ENCODE measurements at regions not wholly inside any gene's neighbourhood (a gene's known extent, or its start where the extent isn't known, plus 50 kb on each side); places are given as distances from the start of the nearest gene placed in this dataset.

GRCh38 chr11:23166376-23166775 lies 306.1 kb upstream of the CCDC179 start:
- POLR2A ChIA-PET, result no interaction called here
- Histone ChIP-seq H3K27ac (ENCODE audit: insufficient read depth in 1 of 2, low read depth in 1 of 2, low read length in 2 of 2, poor library complexity in 1 of 2, severe bottlenecking in 2 of 2) (no peak overlapping the region), H3K27me3 (replicated peaks in 2 of 5; ENCODE audit: control insufficient read depth in 4 of 5, insufficient read depth in 5 of 5, low read length in 4 of 5) (no peaks in the 10 kb centered on the region), H3K4me3 (ENCODE audit: control insufficient read depth in 1 of 7, extremely low read depth in 1 of 7, insufficient read depth in 4 of 7, low read depth in 2 of 7, low read length in 6 of 7) (no peak overlapping the region), H3K4me1 (ENCODE audit: control extremely low read depth in 1 of 4, control insufficient read depth in 4 of 4, insufficient read depth in 4 of 4, low read length in 3 of 4) (no peaks in the 10 kb centered on the region), H3K9me3 (ENCODE audit: control extremely low read depth in 1 of 5, control insufficient read depth in 4 of 5, insufficient read depth in 2 of 5, low read depth in 1 of 5, low read length in 4 of 5) (no peaks in the 10 kb centered on the region), H3K36me3 (ENCODE audit: control insufficient read depth in 4 of 4, insufficient read depth in 4 of 4, low read length in 3 of 4) (no peaks in the 10 kb centered on the region)
- CTCF ChIA-PET, result no interaction called here
- no peak for DNase-seq
- WGBS (ENCODE audit: insufficient coverage), result no CpG with 5 or more reads among the region's 1 CpG

GRCh38 chr11:23179609-23180008 lies 319.3 kb upstream of the CCDC179 start:
- no peak for DNase-seq
- Histone ChIP-seq H3K36me3 (ENCODE audit: control insufficient read depth in 4 of 4, insufficient read depth in 4 of 4, low read length in 3 of 4) (no peaks in the 10 kb centered on the region), H3K27me3 (replicated peaks in 2 of 5; ENCODE audit: control insufficient read depth in 4 of 5, insufficient read depth in 5 of 5, low read length in 4 of 5) (no peaks in the 10 kb centered on the region), H3K27ac (ENCODE audit: insufficient read depth in 1 of 2, low read depth in 1 of 2, low read length in 2 of 2, poor library complexity in 1 of 2, severe bottlenecking in 2 of 2) (no peak overlapping the region), H3K4me3 (ENCODE audit: control insufficient read depth in 1 of 7, extremely low read depth in 1 of 7, insufficient read depth in 4 of 7, low read depth in 2 of 7, low read length in 6 of 7) (no peak overlapping the region), H3K4me1 (ENCODE audit: control extremely low read depth in 1 of 4, control insufficient read depth in 4 of 4, insufficient read depth in 4 of 4, low read length in 3 of 4) (no peaks in the 10 kb centered on the region), H3K9me3 (ENCODE audit: control extremely low read depth in 1 of 5, control insufficient read depth in 4 of 5, insufficient read depth in 2 of 5, low read depth in 1 of 5, low read length in 4 of 5) (no peaks in the 10 kb centered on the region)
- ChIA-PET POLR2A (no interaction called here), CTCF (no interaction called here)
- 100% methylated on average over 1 of the region's 1 CpG for WGBS (ENCODE audit: insufficient coverage)

GRCh38 chr11:23181022-23181807 lies 320.9 kb upstream of the CCDC179 start:
- H3K4me3 ChIP-seq (ENCODE audit: control insufficient read depth in 1 of 7, extremely low read depth in 1 of 7, insufficient read depth in 4 of 7, low read depth in 2 of 7, low read length in 6 of 7), result no peak overlapping the region
- H3K36me3 ChIP-seq (ENCODE audit: control insufficient read depth in 4 of 4, insufficient read depth in 4 of 4, low read length in 3 of 4), result no peaks in the 10 kb centered on the region
- 65% methylated on average over 2 of the region's 4 CpGs for WGBS (ENCODE audit: insufficient coverage)
- DNase-seq, result peak in 2 of 3 donors; percentile 5 to 13
- ChIA-PET CTCF (interaction anchor here (1.6 kb wide), 1 partner anchor 12 kb away, joined by 3 read pairs; no protein-coding TSS in a partner anchor), POLR2A (no interaction called here)
- H3K9me3 ChIP-seq (ENCODE audit: control extremely low read depth in 1 of 5, control insufficient read depth in 4 of 5, insufficient read depth in 2 of 5, low read depth in 1 of 5, low read length in 4 of 5), result no peaks in the 10 kb centered on the region
- no peak overlapping the region for H3K27ac ChIP-seq (ENCODE audit: insufficient read depth in 1 of 2, low read depth in 1 of 2, low read length in 2 of 2, poor library complexity in 1 of 2, severe bottlenecking in 2 of 2)
- no peaks in the 10 kb centered on the region for H3K4me1 ChIP-seq (ENCODE audit: control extremely low read depth in 1 of 4, control insufficient read depth in 4 of 4, insufficient read depth in 4 of 4, low read length in 3 of 4)
- H3K27me3 ChIP-seq (replicated peaks in 2 of 5; ENCODE audit: control insufficient read depth in 4 of 5, insufficient read depth in 5 of 5, low read length in 4 of 5), result no peaks in the 10 kb centered on the region

GRCh38 chr11:23192256-23192655 lies 332.0 kb upstream of the CCDC179 start:
- Histone ChIP-seq H3K36me3 (ENCODE audit: control insufficient read depth in 4 of 4, insufficient read depth in 4 of 4, low read length in 3 of 4) (peaks cover 0 to 5% (median 0%) of the 10 kb centered on the region in 4 experiments), H3K4me1 (ENCODE audit: control extremely low read depth in 1 of 4, control insufficient read depth in 4 of 4, insufficient read depth in 4 of 4, low read length in 3 of 4) (no peaks in the 10 kb centered on the region), H3K4me3 (ENCODE audit: control insufficient read depth in 1 of 7, extremely low read depth in 1 of 7, insufficient read depth in 4 of 7, low read depth in 2 of 7, low read length in 6 of 7) (no peak overlapping the region), H3K27me3 (replicated peaks in 2 of 5; ENCODE audit: control insufficient read depth in 4 of 5, insufficient read depth in 5 of 5, low read length in 4 of 5) (no peaks in the 10 kb centered on the region), H3K9me3 (ENCODE audit: control extremely low read depth in 1 of 5, control insufficient read depth in 4 of 5, insufficient read depth in 2 of 5, low read depth in 1 of 5, low read length in 4 of 5) (peaks cover 0 to 1% (median 0%) of the 10 kb centered on the region in 5 experiments), H3K27ac (ENCODE audit: insufficient read depth in 1 of 2, low read depth in 1 of 2, low read length in 2 of 2, poor library complexity in 1 of 2, severe bottlenecking in 2 of 2) (no peak overlapping the region)
- 100% methylated on average over 2 of the region's 3 CpGs for WGBS (ENCODE audit: insufficient coverage)
- POLR2A ChIA-PET, result no interaction called here
- CTCF ChIA-PET, result no interaction called here
- no peak for DNase-seq

- WGBS (ENCODE audit: insufficient coverage), result 93% methylated on average over 2 of the region's 3 CpGs
- H3K27me3 ChIP-seq (replicated peaks in 2 of 5; ENCODE audit: control insufficient read depth in 4 of 5, insufficient read depth in 5 of 5, low read length in 4 of 5), result no peaks in the 10 kb centered on the region
- peaks cover 0 to 21% (median 0%) of the 10 kb centered on the region in 4 experiments for H3K4me1 ChIP-seq (ENCODE audit: control extremely low read depth in 1 of 4, control insufficient read depth in 4 of 4, insufficient read depth in 4 of 4, low read length in 3 of 4)
- H3K9me3 ChIP-seq (ENCODE audit: control extremely low read depth in 1 of 5, control insufficient read depth in 4 of 5, insufficient read depth in 2 of 5, low read depth in 1 of 5, low read length in 4 of 5), result peaks cover 0 to 26% (median 11%) of the 10 kb centered on the region in 5 experiments
- no peaks in the 10 kb centered on the region for H3K36me3 ChIP-seq (ENCODE audit: control insufficient read depth in 4 of 4, insufficient read depth in 4 of 4, low read length in 3 of 4)
- POLR2A ChIA-PET, result no interaction called here
- no peak overlapping the region for H3K27ac ChIP-seq (ENCODE audit: insufficient read depth in 1 of 2, low read depth in 1 of 2, low read length in 2 of 2, poor library complexity in 1 of 2, severe bottlenecking in 2 of 2)
- DNase-seq, result no peak
- CTCF ChIA-PET, result no interaction called here
- H3K4me3 ChIP-seq (ENCODE audit: control insufficient read depth in 1 of 7, extremely low read depth in 1 of 7, insufficient read depth in 4 of 7, low read depth in 2 of 7, low read length in 6 of 7), result no peak overlapping the region
Measured at GRCh38 chr11:23201936-23202522, 341.8 kb upstream of the CCDC179 start.

GRCh38 chr11:23202611-23203010 lies 342.3 kb upstream of the CCDC179 start:
- Histone ChIP-seq H3K36me3 (ENCODE audit: control insufficient read depth in 4 of 4, insufficient read depth in 4 of 4, low read length in 3 of 4) (no peaks in the 10 kb centered on the region), H3K4me3 (ENCODE audit: control insufficient read depth in 1 of 7, extremely low read depth in 1 of 7, insufficient read depth in 4 of 7, low read depth in 2 of 7, low read length in 6 of 7) (no peak overlapping the region), H3K9me3 (ENCODE audit: control extremely low read depth in 1 of 5, control insufficient read depth in 4 of 5, insufficient read depth in 2 of 5, low read depth in 1 of 5, low read length in 4 of 5) (peaks cover 0 to 26% (median 11%) of the 10 kb centered on the region in 5 experiments), H3K27ac (ENCODE audit: insufficient read depth in 1 of 2, low read depth in 1 of 2, low read length in 2 of 2, poor library complexity in 1 of 2, severe bottlenecking in 2 of 2) (no peak overlapping the region), H3K27me3 (replicated peaks in 2 of 5; ENCODE audit: control insufficient read depth in 4 of 5, insufficient read depth in 5 of 5, low read length in 4 of 5) (no peaks in the 10 kb centered on the region), H3K4me1 (ENCODE audit: control extremely low read depth in 1 of 4, control insufficient read depth in 4 of 4, insufficient read depth in 4 of 4, low read length in 3 of 4) (peaks cover 0 to 23% (median 0%) of the 10 kb centered on the region in 4 experiments)
- ChIA-PET CTCF (no interaction called here), POLR2A (no interaction called here)
- WGBS (ENCODE audit: insufficient coverage), result 100% methylated on average over 1 of the region's 1 CpG
- peak; percentile 18 to 69 (median 64) for DNase-seq

- CTCF ChIA-PET, result no interaction called here
- no peak overlapping the region for H3K4me3 ChIP-seq (ENCODE audit: control insufficient read depth in 1 of 7, extremely low read depth in 1 of 7, insufficient read depth in 4 of 7, low read depth in 2 of 7, low read length in 6 of 7)
- H3K36me3 ChIP-seq (ENCODE audit: control insufficient read depth in 4 of 4, insufficient read depth in 4 of 4, low read length in 3 of 4), result no peaks in the 10 kb centered on the region
- peaks cover 0 to 28% (median under 1%) of the 10 kb centered on the region in 4 experiments for H3K4me1 ChIP-seq (ENCODE audit: control extremely low read depth in 1 of 4, control insufficient read depth in 4 of 4, insufficient read depth in 4 of 4, low read length in 3 of 4)
- peaks cover 0 to 16% (median 11%) of the 10 kb centered on the region in 5 experiments for H3K9me3 ChIP-seq (ENCODE audit: control extremely low read depth in 1 of 5, control insufficient read depth in 4 of 5, insufficient read depth in 2 of 5, low read depth in 1 of 5, low read length in 4 of 5)
- peak overlapping the region; percentile 76 to 83 for H3K27ac ChIP-seq (ENCODE audit: insufficient read depth in 1 of 2, low read depth in 1 of 2, low read length in 2 of 2, poor library complexity in 1 of 2, severe bottlenecking in 2 of 2)
- no peaks in the 10 kb centered on the region for H3K27me3 ChIP-seq (replicated peaks in 2 of 5; ENCODE audit: control insufficient read depth in 4 of 5, insufficient read depth in 5 of 5, low read length in 4 of 5)
- DNase-seq, result peak; percentile 43 to 90 (median 74)
- POLR2A ChIA-PET, result no interaction called here
Measured at GRCh38 chr11:23205156-23205871, 345.0 kb upstream of the CCDC179 start.
